Stimulated activated CD4-positive, alpha-beta T cell treated with anti-CD3 and anti-CD28 coated beads, TNF-alpha, amount 100 ng/mL, for 24 hours (primary cell): ENCODE measurements at regions not wholly inside any gene's neighbourhood (a gene's known extent, or its start where the extent isn't known, plus 50 kb on each side); places are given as distances from the start of the nearest gene placed in this dataset.

Source experiments
- DNase-seq, 3 experiments: peaks; one replicate each; pipeline ENCODE4 v3.0.0-alpha.2; 2020; ENCODE audit warnings: low read depth in 3 of 3

DNA sequence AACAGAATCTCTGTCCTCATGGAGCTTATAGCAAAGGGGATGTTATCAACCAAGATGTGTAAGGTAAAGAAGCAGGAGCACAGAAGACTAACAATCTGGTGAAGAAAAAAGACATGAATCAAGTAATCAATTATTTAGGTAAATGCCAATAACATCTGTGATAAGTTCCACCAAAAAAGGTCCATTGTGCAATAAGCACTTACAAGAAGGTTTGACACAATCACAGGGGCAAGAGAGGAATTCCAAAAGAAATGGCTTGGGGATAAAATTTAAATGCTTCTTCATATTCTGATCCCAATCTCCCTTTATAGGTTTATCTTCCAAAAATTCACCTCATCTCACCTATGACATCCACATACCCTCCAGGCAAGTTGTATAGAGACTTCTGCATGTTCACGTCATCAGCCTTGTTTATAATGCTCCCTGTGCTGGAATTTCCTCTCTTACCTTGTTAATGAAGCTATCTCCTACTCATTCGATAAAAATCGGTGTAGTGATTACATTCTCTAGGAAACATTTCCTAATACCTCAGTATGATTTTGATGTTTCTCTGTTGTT is 53.6 kb upstream of the DPT start:
- no peak for DNase-seq

GRCh38 chr1:168783458-168784210 is 54.6 kb upstream of the DPT start:
- DNase-seq: no peak

GRCh38 chr1:168786476-168787330 is 57.7 kb upstream of the DPT start:
- no peak for DNase-seq

GRCh38 chr1:168788258-168788657 is 59.3 kb upstream of the DPT start:
- no peak for DNase-seq

- no peak for DNase-seq
Observed at GRCh38 chr1:168789501-168789900, 60.5 kb upstream of the DPT start.

DNA sequence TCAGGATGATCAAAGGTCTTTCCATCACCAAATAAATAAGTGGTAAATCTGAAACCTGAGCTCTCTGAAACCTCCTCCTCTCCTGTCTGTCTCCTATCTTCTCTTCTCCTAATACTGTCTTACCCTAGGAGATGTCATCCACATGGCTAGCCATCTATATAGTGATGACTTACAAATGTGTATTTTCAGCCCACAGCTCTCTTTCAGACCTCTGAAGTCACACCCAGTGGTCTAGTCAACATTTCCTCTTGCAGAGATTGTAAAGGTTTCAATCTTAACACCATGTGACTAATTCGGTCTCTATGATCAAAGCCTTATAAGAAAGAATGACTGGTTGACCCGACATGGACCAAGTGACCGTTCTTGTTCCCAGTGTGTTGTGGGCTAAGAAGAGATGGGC is 63.1 kb upstream of the DPT start:
- DNase-seq: no peak

DNA sequence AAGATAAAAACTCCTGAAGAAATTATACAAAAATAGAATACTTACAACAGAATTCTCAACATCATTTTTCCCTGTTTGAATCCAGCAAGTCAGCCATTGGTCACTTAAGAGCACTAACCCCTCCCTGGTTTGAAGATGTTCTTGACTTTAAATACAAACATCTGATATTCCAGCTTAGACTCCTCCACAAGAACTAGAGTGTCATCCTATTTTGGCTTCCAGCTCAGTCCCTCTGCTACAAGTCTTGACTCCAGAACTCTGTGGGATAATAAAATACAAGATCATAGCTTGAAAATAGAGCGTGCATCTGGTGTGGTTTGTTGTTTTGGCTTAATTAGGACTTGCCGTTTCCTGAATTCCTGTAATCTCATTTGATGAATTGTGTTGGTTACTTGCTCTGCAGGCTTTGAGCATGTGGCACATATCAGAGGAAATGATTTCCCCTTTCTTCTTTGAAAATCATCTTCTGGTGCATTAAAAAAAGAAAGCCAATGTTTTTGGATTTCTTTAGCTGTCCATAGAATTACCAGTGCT is 63.7 kb upstream of the DPT start:
- DNase-seq: no peak

DNA sequence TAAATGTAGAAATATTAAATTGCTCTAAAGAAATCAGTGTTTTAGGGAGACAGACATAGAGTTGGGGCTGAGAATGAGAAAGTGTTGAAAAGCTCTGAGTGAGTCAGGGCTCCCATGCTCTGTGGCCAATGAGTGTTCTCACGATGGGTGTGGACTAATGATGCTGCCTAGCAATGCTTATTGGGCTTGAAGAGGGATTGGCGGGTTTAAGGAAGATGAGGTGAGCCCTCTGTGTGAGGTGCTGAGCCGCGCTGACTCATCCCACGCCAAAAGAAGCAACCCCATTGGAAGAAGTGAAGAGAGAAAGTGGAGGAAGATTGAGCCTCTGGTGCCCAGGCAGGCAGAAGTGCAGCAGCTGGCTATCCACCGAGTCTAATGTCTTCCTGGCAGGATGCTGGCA is 65.1 kb upstream of the DPT start:
- no peak for DNase-seq

GRCh38 chr1:168795681-168796080 is 66.7 kb upstream of the DPT start:
- no peak for DNase-seq

DNA sequence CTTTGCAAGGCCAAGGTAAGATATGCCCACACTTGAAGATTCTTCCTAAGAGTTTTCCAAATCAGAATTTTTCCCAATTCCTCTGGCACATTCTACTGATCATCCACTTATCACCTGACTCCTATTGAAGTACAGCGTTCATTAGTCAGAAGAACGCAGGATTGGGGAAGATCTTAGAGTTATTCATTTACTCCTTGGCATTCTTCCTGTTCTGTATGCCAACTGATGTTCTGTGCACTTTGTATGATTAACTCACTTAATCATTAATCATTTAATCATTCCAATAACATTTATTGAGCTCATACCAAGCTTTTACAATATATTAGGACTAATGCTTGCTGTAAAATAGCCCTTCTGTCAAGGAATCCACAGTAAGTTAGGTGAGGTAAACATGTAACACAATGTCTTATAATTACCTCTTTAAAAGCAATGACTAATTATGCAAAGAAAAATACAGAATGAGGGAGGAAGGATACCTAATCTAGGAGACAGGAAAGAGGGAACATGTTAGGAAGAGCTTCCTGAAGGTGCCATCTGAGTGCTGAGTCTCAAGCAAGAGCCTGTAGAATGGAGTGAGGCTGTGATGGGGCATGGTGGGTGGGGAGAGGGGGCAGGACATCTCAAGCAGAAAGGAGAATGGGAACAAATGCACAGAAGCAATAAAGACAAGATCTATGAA is 71.1 kb upstream of the DPT start:
- no peak for DNase-seq

DNA sequence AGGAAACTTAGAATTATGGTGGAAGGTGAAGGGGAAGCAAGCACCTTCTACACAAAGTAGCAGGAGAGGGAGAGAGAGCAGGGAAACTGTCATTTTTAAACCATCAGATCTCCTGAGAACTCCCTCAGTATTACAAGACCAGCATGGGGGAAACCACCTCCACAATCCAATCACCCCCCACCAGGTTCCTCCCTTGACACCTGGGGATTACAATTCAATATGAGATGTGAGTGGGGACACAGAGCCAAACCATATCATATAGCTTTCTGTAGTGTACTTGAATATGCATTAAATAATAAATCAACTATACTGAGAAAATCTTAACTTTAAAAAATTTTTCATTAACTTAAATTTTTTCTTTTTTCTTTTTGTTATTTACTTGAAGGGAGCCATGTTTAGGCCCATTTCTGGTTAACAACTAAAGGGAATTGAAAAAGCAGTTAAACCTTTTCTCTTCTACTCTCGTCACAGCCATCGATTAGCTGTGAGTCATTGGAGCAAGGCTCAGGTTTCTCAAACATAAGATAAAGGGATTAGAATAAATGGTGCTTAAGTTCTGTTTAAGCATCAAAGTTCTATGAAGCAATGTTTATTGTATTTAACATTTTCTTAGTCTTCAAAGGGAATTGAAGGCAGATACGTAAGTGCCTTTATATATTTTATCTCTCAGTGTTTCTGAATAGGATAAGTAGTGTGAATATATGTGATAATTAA is 72.2 kb upstream of the DPT start:
- no peak for DNase-seq

GRCh38 chr1:168803806-168804510 is 75.0 kb upstream of the DPT start:
- DNase-seq: no peak

DNA sequence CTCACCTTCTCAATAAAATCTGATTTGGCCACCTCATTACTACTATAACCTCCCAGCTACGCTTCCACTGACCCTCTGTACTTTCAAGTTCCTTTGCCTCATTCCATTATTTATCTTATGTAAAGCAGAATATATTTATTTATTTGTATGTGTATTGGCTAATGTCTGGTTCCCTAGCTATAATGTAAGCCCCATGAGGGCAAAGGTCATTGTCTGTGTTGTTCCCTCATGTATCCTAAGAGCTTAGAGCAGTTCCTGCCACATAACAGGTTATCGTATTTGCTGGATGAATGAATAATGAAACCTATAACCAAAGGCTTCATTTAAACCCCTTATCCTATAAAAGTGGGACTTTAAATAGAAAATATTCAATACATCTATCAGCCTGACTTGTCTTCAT is 77.9 kb upstream of the DPT start:
- no peak for DNase-seq

DNA sequence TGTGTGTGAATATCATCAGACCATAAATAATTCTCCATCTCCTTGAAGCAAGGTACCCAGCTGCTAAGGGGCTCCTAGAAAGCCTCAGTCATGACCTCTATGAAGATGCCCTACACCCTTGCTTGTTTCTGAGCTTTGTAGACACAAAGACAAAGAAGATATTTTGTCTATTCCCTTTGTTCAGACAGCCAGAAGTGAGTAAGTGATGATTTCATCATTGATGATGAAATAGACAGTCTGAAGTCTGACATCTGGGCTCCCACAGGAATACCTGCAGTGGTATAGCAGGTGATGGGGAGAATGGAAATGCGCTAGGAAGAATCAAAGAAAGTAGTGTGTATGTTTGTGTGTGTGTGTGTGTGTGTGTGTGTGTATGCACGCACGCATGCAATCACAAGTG is 82.2 kb upstream of the DPT start:
- no peak for DNase-seq

DNA sequence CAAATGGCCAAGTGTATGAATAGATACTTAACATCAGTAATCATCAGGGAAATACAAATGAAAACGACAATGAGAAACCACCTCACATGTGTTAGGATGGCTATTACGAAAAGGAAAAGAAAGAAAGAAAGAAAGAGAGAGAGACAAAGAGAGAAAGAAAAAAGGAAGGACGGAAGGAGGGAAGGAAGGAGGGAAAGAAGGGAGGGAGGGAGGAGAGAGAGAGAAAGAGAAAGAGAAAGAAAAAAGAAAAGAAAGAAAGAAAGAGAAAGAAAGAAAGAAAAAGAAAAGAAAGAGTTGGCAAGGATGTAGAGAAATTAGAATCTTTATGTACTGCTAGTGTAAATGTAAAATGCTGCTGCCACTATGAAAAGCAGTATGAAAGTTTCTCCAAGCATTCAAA is 90.7 kb upstream of the DPT start:
- DNase-seq: no peak

- DNase-seq: peak in 1 of 3 experiments; percentile 27
Observed at GRCh38 chr1:168821434-168821833, 92.4 kb upstream of the DPT start.

DNA sequence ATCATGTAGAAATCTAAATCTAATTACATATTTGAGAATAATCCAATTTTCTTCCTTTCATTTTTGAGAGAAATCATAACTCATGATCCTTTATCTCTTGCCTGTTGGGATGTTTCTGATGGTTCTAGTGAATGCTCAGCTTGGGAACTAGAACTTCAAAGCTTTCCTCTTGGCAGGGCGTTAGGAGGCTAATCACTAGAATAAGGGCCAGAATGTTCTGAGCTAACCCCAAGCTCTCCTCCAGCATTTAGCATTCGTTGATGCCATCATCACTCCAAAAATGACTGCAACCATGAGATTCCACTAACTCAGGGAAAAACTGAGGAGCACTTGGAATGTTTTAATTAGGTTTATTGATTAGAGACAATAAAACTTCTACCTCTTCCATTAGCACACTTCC is 93.9 kb upstream of the DPT start:
- no peak for DNase-seq

GRCh38 chr1:168823988-168824387 is 95.0 kb upstream of the DPT start:
- DNase-seq: no peak

DNA sequence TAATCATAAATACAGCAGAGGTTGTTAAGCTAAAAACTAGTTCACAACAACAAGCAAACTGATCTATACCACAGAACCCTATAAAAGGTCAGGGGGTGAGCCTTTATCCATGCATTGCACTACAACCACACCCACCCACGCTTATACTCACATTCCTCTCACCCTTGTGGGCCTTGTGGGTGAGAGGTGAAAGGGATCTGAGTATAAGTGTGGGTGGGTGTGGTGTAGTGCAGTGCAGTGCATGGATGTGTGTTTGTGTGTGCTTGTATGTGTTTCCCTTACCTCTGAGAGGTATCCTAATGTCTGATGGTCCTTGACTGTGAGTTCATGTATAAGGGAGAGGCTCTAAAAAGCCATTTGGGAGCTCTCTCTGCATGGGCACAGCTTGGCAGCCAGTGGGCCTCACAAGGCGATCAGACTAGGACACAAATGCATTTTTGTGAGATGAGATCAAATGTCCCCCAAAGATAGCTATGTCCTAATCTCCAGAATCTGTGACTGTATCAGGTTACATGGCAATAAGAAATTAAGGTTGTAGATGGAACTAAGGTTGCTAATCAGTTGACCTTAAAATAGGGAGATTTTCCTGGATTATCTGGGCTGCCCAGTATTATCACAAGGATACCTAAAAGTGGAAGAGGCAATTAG is 95.5 kb upstream of the DPT start:
- no peak for DNase-seq

GRCh38 chr1:168825129-168825528 is 96.1 kb upstream of the DPT start:
- DNase-seq: no peak
